ENCODE measurements at regions not wholly inside any gene's neighbourhood (a gene's known extent, or its start where the extent isn't known, plus 50 kb on each side); places are given as distances from the start of the nearest gene placed in this dataset.

DNA sequence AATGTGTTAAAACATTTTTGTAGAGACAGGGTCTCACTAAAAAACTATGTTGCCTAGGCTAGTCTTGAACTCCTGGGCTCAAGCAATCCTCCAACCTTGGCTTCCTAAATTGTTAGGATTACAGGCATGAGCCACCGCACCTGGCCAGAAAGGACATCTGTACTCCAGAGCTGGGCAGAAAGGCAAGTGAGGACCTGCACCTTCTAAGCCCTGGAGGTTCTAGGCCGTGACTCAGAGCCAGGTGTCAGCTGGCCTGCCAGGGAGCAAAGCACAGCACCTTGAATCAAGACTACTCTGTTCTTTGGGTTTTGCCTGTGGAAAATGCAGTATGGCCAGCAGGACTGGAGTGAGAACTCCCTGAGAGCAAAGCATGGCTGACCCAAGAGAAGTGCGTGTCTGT, 396.5 kb downstream of the ADRA2A start:
- no peak overlapping the region for H2AFZ ChIP-seq (ENCODE audit: low read depth)
- H3K4me1 ChIP-seq (ENCODE audit: low read depth, poor library complexity, severe bottlenecking): no peaks in the 10 kb centered on the region
- H3K36me3 ChIP-seq (ENCODE audit: insufficient read depth): no peaks in the 10 kb centered on the region
- H3K4me2 ChIP-seq: no peak overlapping the region
- H3K27me3 ChIP-seq (ENCODE audit: insufficient read depth, low read depth): no peaks in the 10 kb centered on the region
- H3K27ac ChIP-seq: no peak overlapping the region
- H3K79me2 ChIP-seq (ENCODE audit: insufficient read depth, low read depth): no peaks in the 10 kb centered on the region
- no peak overlapping the region for H3K4me3 ChIP-seq (IDR thresholded peaks at IDR 0.05; ENCODE audit: insufficient read depth, low read depth, low read length)
- TF ChIP-seq, protein P1, sequence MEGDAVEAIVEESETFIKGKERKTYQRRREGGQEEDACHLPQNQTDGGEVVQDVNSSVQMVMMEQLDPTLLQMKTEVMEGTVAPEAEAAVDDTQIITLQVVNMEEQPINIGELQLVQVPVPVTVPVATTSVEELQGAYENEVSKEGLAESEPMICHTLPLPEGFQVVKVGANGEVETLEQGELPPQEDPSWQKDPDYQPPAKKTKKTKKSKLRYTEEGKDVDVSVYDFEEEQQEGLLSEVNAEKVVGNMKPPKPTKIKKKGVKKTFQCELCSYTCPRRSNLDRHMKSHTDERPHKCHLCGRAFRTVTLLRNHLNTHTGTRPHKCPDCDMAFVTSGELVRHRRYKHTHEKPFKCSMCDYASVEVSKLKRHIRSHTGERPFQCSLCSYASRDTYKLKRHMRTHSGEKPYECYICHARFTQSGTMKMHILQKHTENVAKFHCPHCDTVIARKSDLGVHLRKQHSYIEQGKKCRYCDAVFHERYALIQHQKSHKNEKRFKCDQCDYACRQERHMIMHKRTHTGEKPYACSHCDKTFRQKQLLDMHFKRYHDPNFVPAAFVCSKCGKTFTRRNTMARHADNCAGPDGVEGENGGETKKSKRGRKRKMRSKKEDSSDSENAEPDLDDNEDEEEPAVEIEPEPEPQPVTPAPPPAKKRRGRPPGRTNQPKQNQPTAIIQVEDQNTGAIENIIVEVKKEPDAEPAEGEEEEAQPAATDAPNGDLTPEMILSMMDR (conservative IDR thresholded peaks at IDR 0.05; ENCODE audit: low read depth, low read length): no peak
- H4K20me1 ChIP-seq (ENCODE audit: insufficient read depth): no peaks in the 10 kb centered on the region
- H3K9ac ChIP-seq: no peak overlapping the region

GRCh38 chr10:111474786-111475185, 398.0 kb downstream of the ADRA2A start:
- TF ChIP-seq, protein P1 (conservative IDR thresholded peaks at IDR 0.05; ENCODE audit: low read depth, low read length): no peak
- Histone ChIP-seq H3K36me3 (ENCODE audit: insufficient read depth) (no peaks in the 10 kb centered on the region), H3K4me1 (ENCODE audit: low read depth, poor library complexity, severe bottlenecking) (no peaks in the 10 kb centered on the region), H3K27me3 (ENCODE audit: insufficient read depth, low read depth) (no peaks in the 10 kb centered on the region), H4K20me1 (ENCODE audit: insufficient read depth) (no peaks in the 10 kb centered on the region), H3K27ac (no peak overlapping the region), H3K4me3 (IDR thresholded peaks at IDR 0.05; ENCODE audit: insufficient read depth, low read depth, low read length) (no peak overlapping the region), H3K9ac (no peak overlapping the region), H3K4me2 (no peak overlapping the region), H2AFZ (ENCODE audit: low read depth) (no peak overlapping the region), H3K79me2 (ENCODE audit: insufficient read depth, low read depth) (no peaks in the 10 kb centered on the region)

DNA sequence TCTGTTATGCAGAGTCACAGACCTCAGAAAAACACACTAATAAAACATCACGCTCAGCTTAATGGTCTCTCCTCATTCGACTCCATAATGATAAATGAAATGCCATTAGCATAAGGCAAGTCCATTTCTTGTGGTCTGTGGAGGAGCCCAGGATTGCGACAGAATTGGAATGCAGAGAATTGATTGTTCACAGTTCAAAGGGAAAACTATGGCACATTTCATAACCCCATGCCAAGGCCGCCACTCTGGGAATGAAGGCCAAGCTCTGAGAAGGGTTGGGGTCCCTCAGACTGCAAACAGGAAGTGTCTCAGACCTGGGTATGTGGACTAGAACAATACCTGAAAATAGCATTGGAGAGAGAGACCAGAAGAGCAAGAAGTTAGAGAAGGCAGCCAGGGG, 398.9 kb downstream of the ADRA2A start:
- H3K4me3 ChIP-seq (IDR thresholded peaks at IDR 0.05; ENCODE audit: insufficient read depth, low read depth, low read length): no peak overlapping the region
- H3K36me3 ChIP-seq (ENCODE audit: insufficient read depth): no peaks in the 10 kb centered on the region
- H3K27me3 ChIP-seq (ENCODE audit: insufficient read depth, low read depth): no peaks in the 10 kb centered on the region
- no peaks in the 10 kb centered on the region for H4K20me1 ChIP-seq (ENCODE audit: insufficient read depth)
- H3K79me2 ChIP-seq (ENCODE audit: insufficient read depth, low read depth): no peaks in the 10 kb centered on the region
- H3K9ac ChIP-seq: no peak overlapping the region
- H2AFZ ChIP-seq (ENCODE audit: low read depth): no peak overlapping the region
- TF ChIP-seq, protein P1 (conservative IDR thresholded peaks at IDR 0.05; ENCODE audit: low read depth, low read length): no peak
- H3K27ac ChIP-seq: no peak overlapping the region
- no peak overlapping the region for H3K4me2 ChIP-seq
- no peaks in the 10 kb centered on the region for H3K4me1 ChIP-seq (ENCODE audit: low read depth, poor library complexity, severe bottlenecking)

DNA sequence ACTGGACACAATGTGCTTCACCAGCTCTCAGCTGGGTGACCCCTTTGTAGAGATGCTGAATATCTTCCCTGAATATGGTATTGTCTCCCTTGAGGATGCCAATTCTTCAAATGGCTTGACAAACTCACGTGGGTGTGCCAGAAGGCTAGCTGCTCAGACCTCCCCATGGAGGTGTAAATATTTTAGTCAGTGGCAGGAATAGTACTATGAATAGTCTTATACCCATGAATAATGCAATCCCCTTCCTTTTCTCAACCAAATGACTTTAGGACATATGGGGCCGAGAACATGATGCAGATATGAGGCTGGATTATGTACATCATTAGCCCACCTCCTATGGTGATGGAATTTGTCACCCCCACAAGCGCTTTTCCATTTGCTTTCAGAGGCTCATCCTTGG, 401.8 kb downstream of the ADRA2A start:
- Histone ChIP-seq H3K4me2 (no peak overlapping the region), H3K79me2 (ENCODE audit: insufficient read depth, low read depth) (no peaks in the 10 kb centered on the region), H3K4me1 (ENCODE audit: low read depth, poor library complexity, severe bottlenecking) (no peaks in the 10 kb centered on the region), H4K20me1 (ENCODE audit: insufficient read depth) (no peaks in the 10 kb centered on the region), H2AFZ (ENCODE audit: low read depth) (no peak overlapping the region), H3K4me3 (IDR thresholded peaks at IDR 0.05; ENCODE audit: insufficient read depth, low read depth, low read length) (no peak overlapping the region), H3K27ac (no peak overlapping the region), H3K27me3 (ENCODE audit: insufficient read depth, low read depth) (no peaks in the 10 kb centered on the region), H3K9ac (no peak overlapping the region), H3K36me3 (ENCODE audit: insufficient read depth) (no peaks in the 10 kb centered on the region)
- TF ChIP-seq, protein P1 (conservative IDR thresholded peaks at IDR 0.05; ENCODE audit: low read depth, low read length): no peak

All from KMS-11 (cell line).